ENCODE measurements at regions not wholly inside any gene's neighbourhood (a gene's known extent, or its start where the extent isn't known, plus 50 kb on each side); places are given as distances from the start of the nearest gene placed in this dataset.

GRCh38 chr2:225735844-225736243 is 336.3 kb downstream of the NYAP2 start:
- in situ Hi-C loops (cut with MboI; ENCODE audit: low sequenced_read_pairs) = no loop called here

GRCh38 chr2:225725726-225726125 is 326.2 kb downstream of the NYAP2 start:
- in situ Hi-C loops (cut with MboI; ENCODE audit: low sequenced_read_pairs) = no loop called here
